Tongue (tissue), 1 donor: ENCODE measurements at regions not wholly inside any gene's neighbourhood (a gene's known extent, or its start where the extent isn't known, plus 50 kb on each side); places are given as distances from the start of the nearest gene placed in this dataset.

Experiments
- DNase-seq: peaks from one replicate; pipeline ENCODE4 v3.0.0-alpha.2; 2015

GRCh38 chr15:39127151-39127790, 453.6 kb upstream of the THBS1 start:
- no peak for DNase-seq

GRCh38 chr15:39127925-39128617, 452.8 kb upstream of the THBS1 start:
- DNase-seq, result peak; percentile 28

GRCh38 chr15:39128746-39129145, 452.1 kb upstream of the THBS1 start:
- no peak for DNase-seq

GRCh38 chr15:39130556-39131379, 450.1 kb upstream of the THBS1 start:
- DNase-seq, result no peak

GRCh38 chr15:39131609-39132008, 449.3 kb upstream of the THBS1 start:
- no peak for DNase-seq

- DNase-seq, result no peak
Observed at GRCh38 chr15:39132070-39132469, 448.8 kb upstream of the THBS1 start.

GRCh38 chr15:39132954-39133600, 447.8 kb upstream of the THBS1 start:
- no peak for DNase-seq

GRCh38 chr15:39134282-39134681, 446.6 kb upstream of the THBS1 start:
- no peak for DNase-seq

GRCh38 chr15:39135989-39136388, 444.9 kb upstream of the THBS1 start:
- DNase-seq, result no peak

GRCh38 chr15:39139431-39140059, 441.3 kb upstream of the THBS1 start:
- DNase-seq, result no peak

GRCh38 chr15:39140060-39140604, 440.7 kb upstream of the THBS1 start:
- peak; percentile 52 for DNase-seq

- DNase-seq, result no peak
Observed at GRCh38 chr15:39142500-39142899, 438.4 kb upstream of the THBS1 start.

- no peak for DNase-seq
Observed at GRCh38 chr15:39143479-39143878, 437.4 kb upstream of the THBS1 start.

GRCh38 chr15:39144051-39144450, 436.8 kb upstream of the THBS1 start:
- DNase-seq, result no peak

- DNase-seq, result no peak
Observed at GRCh38 chr15:39144613-39145499, 436.0 kb upstream of the THBS1 start.

GRCh38 chr15:39145854-39146625, 434.8 kb upstream of the THBS1 start:
- DNase-seq, result no peak

GRCh38 chr15:39149636-39150150, 431.2 kb upstream of the THBS1 start:
- DNase-seq, result no peak

- no peak for DNase-seq
Observed at GRCh38 chr15:39151545-39151944, 429.3 kb upstream of the THBS1 start.

- DNase-seq, result no peak
Observed at GRCh38 chr15:39153058-39153714, 427.7 kb upstream of the THBS1 start.
